IMR-90 (cell line): ENCODE measurements at regions not wholly inside any gene's neighbourhood (a gene's known extent, or its start where the extent isn't known, plus 50 kb on each side); places are given as distances from the start of the nearest gene placed in this dataset.

Source experiments
- ATAC-seq: fragments of 200-7000 bp; cut with Tn5 transposase; 2 replicates; pipeline ENCODE4 v1.9.1; 2020; ENCODE audit warnings: low read depth, mild to moderate bottlenecking, moderate library complexity
- BruUV-seq: library from RNA; stranded (reverse); fragments of 400-500 nt; replicated peaks from 2 replicates; lab custom pipeline; 2021; lab: Mats Ljungman, UMichigan
- CTCF ChIA-PET: fragments of 300-600 bp; formaldehyde crosslinking; extraction: SDS; loops from one replicate; lab custom pipeline; 2021; ENCODE audit warnings: antibody characterized with exemption; lab: Yijun Ruan, JAX
- POLR2A ChIA-PET: fragments of 300-600 bp; sonication (Branson Sonifier 250); formaldehyde crosslinking; loops from one replicate; lab custom pipeline; 2022; ENCODE audit warnings: antibody characterized with exemption; ENCODE audit not compliant: unreplicated experiment; lab: Charles Lee
- DNase-seq: peaks from one replicate; pipeline ENCODE4 v3.0.0; 2013
- H2AFZ ChIP-seq: replicated peaks from 2 replicates; pipeline ENCODE3; 2013; ENCODE audit warnings: low read length, mild to moderate bottlenecking; ENCODE audit not compliant: poor library complexity
- H2AK5ac ChIP-seq: 2 replicates; pipeline ENCODE4 v1.6.1; 2013; ENCODE audit warnings: low read depth, low read length, inconsistent platforms
- H2AK9ac ChIP-seq: replicated peaks from 2 replicates; pipeline ENCODE3; 2013; ENCODE audit warnings: mild to moderate bottlenecking, low read depth, low read length, moderate library complexity; ENCODE audit not compliant: poor library complexity
- H2BK120ac ChIP-seq: 2 replicates; pipeline ENCODE4 v1.6.1; 2013; ENCODE audit warnings: low read depth, low read length, inconsistent platforms
- H2BK15ac ChIP-seq: 3 replicates; pipeline ENCODE4 v1.6.1; 2013; ENCODE audit warnings: low read depth, low read length, inconsistent platforms
- H2BK20ac ChIP-seq: 2 replicates; pipeline ENCODE4 v1.6.1; 2013; ENCODE audit warnings: low read depth, mild to moderate bottlenecking, inconsistent platforms, low read length, moderate library complexity
- H2BK5ac ChIP-seq: 2 replicates; pipeline ENCODE4 v1.6.1; 2013; ENCODE audit warnings: mild to moderate bottlenecking, low read depth, low read length, inconsistent platforms; ENCODE audit not compliant: poor library complexity, severe bottlenecking
- H3K14ac ChIP-seq: replicated peaks from 2 replicates; pipeline ENCODE4 v1.6.1; 2013; ENCODE audit warnings: low read depth, low read length, inconsistent platforms
- H3K18ac ChIP-seq: 2 replicates; pipeline ENCODE4 v1.6.1; 2013; ENCODE audit warnings: low read depth, low read length, control low read depth
- H3K23ac ChIP-seq: 2 replicates; pipeline ENCODE4 v1.6.1; 2013; ENCODE audit warnings: low read depth, low read length, inconsistent platforms
- H3K27ac ChIP-seq: 2 replicates; pipeline ENCODE4 v1.5.1; 2013; ENCODE audit warnings: mild to moderate bottlenecking, control low read depth, low read length; ENCODE audit not compliant: insufficient read depth
- H3K27me3 ChIP-seq: 2 replicates; pipeline ENCODE4 v1.6.1; 2013; ENCODE audit warnings: low read length; ENCODE audit not compliant: control insufficient read depth, insufficient read depth
- H3K36me3 ChIP-seq: 2 replicates; pipeline ENCODE4 v1.6.1; 2013; ENCODE audit warnings: low read length, mixed read lengths; ENCODE audit not compliant: control insufficient read depth, insufficient read depth
- H3K4ac ChIP-seq: 2 replicates; pipeline ENCODE4 v1.6.1; 2013; ENCODE audit warnings: low read depth, low read length, inconsistent platforms
- H3K4me1 ChIP-seq: 2 replicates; pipeline ENCODE4 v1.6.1; 2013; ENCODE audit warnings: low read length, mixed read lengths; ENCODE audit not compliant: control insufficient read depth, insufficient read depth
- H3K4me2 ChIP-seq: 2 replicates; pipeline ENCODE4 v1.6.1; 2013; ENCODE audit warnings: low read depth, mild to moderate bottlenecking, control low read depth, low read length, moderate library complexity
- H3K4me3 ChIP-seq: 2 replicates; pipeline ENCODE4 v1.5.1; 2013; ENCODE audit warnings: low read depth, mild to moderate bottlenecking, control low read depth, low read length, moderate library complexity; ENCODE audit not compliant: insufficient read depth
- H3K56ac ChIP-seq: 2 replicates; pipeline ENCODE4 v1.6.1; 2013; ENCODE audit warnings: low read length, inconsistent platforms; ENCODE audit not compliant: insufficient read depth; ENCODE audit errors: extremely low read depth
- H3K79me1 ChIP-seq, 2 experiments: 2 replicates each; pipeline ENCODE4 v1.6.1; 2013; ENCODE audit warnings: low read length in 2 of 2, inconsistent platforms in 1 of 2, low read depth in 1 of 2
- H3K9ac ChIP-seq: 2 replicates; pipeline ENCODE4 v1.6.1; 2013; ENCODE audit warnings: low read depth, low read length, control low read depth
- H3K9me1 ChIP-seq: 2 replicates; pipeline ENCODE4 v1.6.1; 2013; ENCODE audit warnings: low read length, inconsistent platforms; ENCODE audit not compliant: insufficient read depth
- H3K9me3 ChIP-seq: 2 replicates; pipeline ENCODE4 v1.6.1; 2013; ENCODE audit warnings: low read length; ENCODE audit not compliant: control insufficient read depth, insufficient read depth
- H4K20me1 ChIP-seq: 2 replicates; pipeline ENCODE4 v1.6.1; 2013; ENCODE audit warnings: low read length, inconsistent platforms; ENCODE audit not compliant: insufficient read depth
- H4K5ac ChIP-seq: 2 replicates; pipeline ENCODE4 v1.6.1; 2013; ENCODE audit warnings: mild to moderate bottlenecking, low read depth, low read length, control low read depth
- H4K8ac ChIP-seq, 2 experiments: 2 replicates each; pipeline ENCODE4 v1.6.1; 2013; ENCODE audit warnings: low read depth in 2 of 2, low read length in 2 of 2, control low read depth in 1 of 2, inconsistent platforms in 1 of 2
- H4K91ac ChIP-seq: 2 replicates; pipeline ENCODE4 v1.6.1; 2013; ENCODE audit warnings: low read depth, low read length, inconsistent platforms; ENCODE audit not compliant: insufficient read depth
- BHLHE40 ChIP-seq: fragments of 150-350 bp; IDR thresholded peaks from 2 replicates; pipeline ENCODE4 v1.6.1; 2016; ENCODE audit warnings: mild to moderate bottlenecking, low read depth, low read length
- CEBPB ChIP-seq: IDR thresholded peaks from 2 replicates; pipeline ENCODE4 v1.6.1; 2012; ENCODE audit warnings: low read depth, low read length, improper control_type of control experiment
- CHD1 ChIP-seq: IDR thresholded peaks from 2 replicates; pipeline ENCODE4 v1.6.1; 2012; ENCODE audit warnings: low read depth, low read length, improper control_type of control experiment
- FOS ChIP-seq: fragments of 150-350 bp; IDR thresholded peaks from 2 replicates; pipeline ENCODE4 v1.6.1; 2016; ENCODE audit warnings: low read depth, low read length
- MAFK ChIP-seq: IDR thresholded peaks from 2 replicates; pipeline ENCODE4 v1.6.1; 2012; ENCODE audit warnings: low read depth, low read length, improper control_type of control experiment
- MAZ ChIP-seq: IDR thresholded peaks from 2 replicates; pipeline ENCODE4 v1.6.1; 2012; ENCODE audit warnings: low read depth, mild to moderate bottlenecking, low read length, improper control_type of control experiment, moderate library complexity, borderline replicate concordance
- MXI1 ChIP-seq: IDR thresholded peaks from 2 replicates; pipeline ENCODE4 v1.6.1; 2012; ENCODE audit warnings: low read depth, mild to moderate bottlenecking, low read length, moderate library complexity, borderline replicate concordance
- NFE2L2 ChIP-seq: fragments of 150-350 bp; IDR thresholded peaks from 2 replicates; pipeline ENCODE4 v1.6.1; 2016; ENCODE audit warnings: low read depth, mild to moderate bottlenecking, low read length
- POLR2A ChIP-seq: IDR thresholded peaks from 2 replicates; pipeline ENCODE4 v1.6.1; 2012; ENCODE audit warnings: mild to moderate bottlenecking, low read depth, low read length
- RAD21 ChIP-seq: IDR thresholded peaks from 2 replicates; pipeline ENCODE4 v1.6.1; 2012; ENCODE audit warnings: low read length, improper control_type of control experiment
- RCOR1 ChIP-seq: IDR thresholded peaks from 2 replicates; pipeline ENCODE4 v1.6.1; 2012; ENCODE audit warnings: mild to moderate bottlenecking, low read length, improper control_type of control experiment; ENCODE audit not compliant: insufficient replicate concordance
- RFX5 ChIP-seq: IDR thresholded peaks from 2 replicates; pipeline ENCODE4 v1.8.0; 2012; ENCODE audit warnings: low read depth, mild to moderate bottlenecking, low read length, moderate library complexity
- SMC3 ChIP-seq: fragments of 150-350 bp; IDR thresholded peaks from 2 replicates; pipeline ENCODE4 v1.6.1; 2016; ENCODE audit warnings: low read depth, mild to moderate bottlenecking, antibody characterized with exemption, low read length, moderate library complexity
- WGBS, 2 experiments: methylation state at CpG; one replicate each; pipeline versions ENCODE4 v1.1.5 to v1.1.7; 2013; ENCODE audit warnings: missing lambda C conversion rate in 2 of 2; ENCODE audit not compliant: insufficient read length in 1 of 2; ENCODE audit errors: extremely low coverage in 2 of 2; 5-methylcytosine and 5-hydroxymethylcytosine counted together
- dilution Hi-C: fragments of 300-500 bp; cut with HindIII; formaldehyde crosslinking; loops from one replicate; pipeline ENCODE4 v1.14.3; 2018; ENCODE audit warnings: low sequenced_read_pairs; ENCODE audit not compliant: unreplicated experiment
- in situ Hi-C: fragments of 300-500 bp; cut with MboI; formaldehyde crosslinking; loops from 3 replicates; pipeline ENCODE4 v1.14.3; 2019; ENCODE audit warnings: low sequenced_read_pairs, inconsistent platforms, mixed read lengths
- intact Hi-C: fragments of 100-400 bp; cut with micrococcal nuclease; formaldehyde crosslinking; loops from 2 replicates; pipeline ENCODE4 v1.10.0; 2022
- TF ChIP-seq, protein P1 (sequence below): fragments of 150-350 bp; IDR thresholded peaks from 2 replicates; pipeline ENCODE4 v1.6.1; 2016; ENCODE audit warnings: low read depth, mild to moderate bottlenecking, low read length, moderate library complexity, borderline replicate concordance
- TF ChIP-seq, protein P2 (sequence below): fragments of 150-350 bp; IDR thresholded peaks from 2 replicates; pipeline ENCODE4 v1.6.1; 2017; ENCODE audit warnings: mild to moderate bottlenecking, antibody characterized with exemption, low read length, low read depth

DNA sequence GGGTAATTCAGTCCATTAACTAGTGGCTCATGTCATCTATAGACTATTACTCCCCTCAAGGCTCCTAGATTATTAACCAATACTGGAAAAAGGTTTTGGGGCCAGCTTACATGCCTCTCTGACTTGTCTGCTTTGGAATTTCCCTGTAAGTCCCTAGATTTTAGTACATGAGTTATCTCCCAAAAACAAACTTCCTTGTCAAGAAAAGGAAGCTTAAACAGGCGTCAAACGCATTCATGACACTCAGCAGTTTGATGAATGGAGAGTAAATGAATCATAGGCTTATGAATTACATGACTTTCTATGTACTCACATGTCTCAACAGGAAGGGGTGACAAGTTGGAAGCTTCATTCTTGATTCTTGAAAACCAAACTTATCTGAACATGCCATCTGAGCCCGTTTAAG, 70.8 kb downstream of the BLID start:
- BruUV-seq = no TSS peak
- intact Hi-C loops (loop anchor here (10.0 kb wide), 1 partner anchor 460 kb away; no protein-coding TSS in a partner anchor), in situ Hi-C loops (no loop called here), dilution Hi-C loops (no loop called here)
- H2BK120ac ChIP-seq = peak overlapping the region; percentile 90
- peak overlapping the region; percentile 48; the same call in 1 of the 2 replicates for H3K27ac ChIP-seq
- H3K4me3 ChIP-seq = no peak overlapping the region
- peak overlapping the region; percentile 67; the same call in 1 of the 2 replicates for H3K4ac ChIP-seq
- peak overlapping the region; percentile 36; the same call in 1 of the 2 replicates for H3K9ac ChIP-seq
- H3K56ac ChIP-seq = peak overlapping the region; percentile 63; the same call in 1 of the 2 replicates
- peaks cover 6% of the 10 kb centered on the region for H3K9me1 ChIP-seq
- peak overlapping the region; percentile 89 for H2BK20ac ChIP-seq
- H2AK9ac ChIP-seq = no peak overlapping the region
- peaks cover 21% of the 10 kb centered on the region for H3K4me1 ChIP-seq
- no peaks in the 10 kb centered on the region for H3K9me3 ChIP-seq
- peak overlapping the region; percentile 96; the same call in 1 of the 2 replicates for H3K18ac ChIP-seq
- H2BK15ac ChIP-seq = no peak overlapping the region
- no peak overlapping the region for H2AFZ ChIP-seq
- POLR2A ChIA-PET = interaction anchor here (0.5 to 0.7 kb wide), 3 partner anchors 26 to 283 kb away, joined by 3 to 10 read pairs (median 3); no protein-coding TSS in a partner anchor
- H3K79me1 ChIP-seq = peaks cover 14 to 46% of the 10 kb centered on the region in 2 experiments
- H2AK5ac ChIP-seq = peak overlapping the region; percentile 49; the same call in 1 of the 2 replicates
- no peaks in the 10 kb centered on the region for H3K27me3 ChIP-seq
- H2BK5ac ChIP-seq = peak overlapping the region; percentile 83
- H3K23ac ChIP-seq = peak overlapping the region; percentile 68; the same call in 1 of the 2 replicates
- peak overlapping the region; percentile 84; the same call in 1 of the 2 replicates for H4K5ac ChIP-seq
- peak overlapping the region; percentile 71 for H4K91ac ChIP-seq
- peak overlapping the region; percentile 50; the same call in 1 of the 2 replicates for H3K4me2 ChIP-seq
- no peaks in the 10 kb centered on the region for H4K20me1 ChIP-seq
- peak; percentile 56 for ATAC-seq
- H4K8ac ChIP-seq = peak overlapping the region; percentile 78 to 96; a peak in 3 of 4 replicates
- peaks cover 4% of the 10 kb centered on the region; the same call in 1 of the 2 replicates for H3K36me3 ChIP-seq
- H3K14ac ChIP-seq = peak overlapping the region; percentile 35; the same call in 1 of the 2 replicates
- WGBS, 2 experiments = no CpG with 5 or more reads among the region's 3 CpGs
- peak; percentile 92 for DNase-seq
- CTCF ChIA-PET = interaction anchor here (1.5 kb wide), 1 partner anchor 390 kb away, joined by 5 read pairs; no protein-coding TSS in a partner anchor
- TF ChIP-seq CEBPB (peak; percentile 24; the same call in 1 of the 2 replicates), CHD1 (no peak), RAD21 (no peak; the same call in 1 of the 2 replicates), MXI1 (no peak), FOS (peak; percentile 77), MAFK (peak; percentile 55), MAZ (no peak), SMC3 (no peak), RCOR1 (no peak), NFE2L2 (no peak), POLR2A (no peak), RFX5 (no peak), BHLHE40 (no peak)
- TF ChIP-seq, protein P1, sequence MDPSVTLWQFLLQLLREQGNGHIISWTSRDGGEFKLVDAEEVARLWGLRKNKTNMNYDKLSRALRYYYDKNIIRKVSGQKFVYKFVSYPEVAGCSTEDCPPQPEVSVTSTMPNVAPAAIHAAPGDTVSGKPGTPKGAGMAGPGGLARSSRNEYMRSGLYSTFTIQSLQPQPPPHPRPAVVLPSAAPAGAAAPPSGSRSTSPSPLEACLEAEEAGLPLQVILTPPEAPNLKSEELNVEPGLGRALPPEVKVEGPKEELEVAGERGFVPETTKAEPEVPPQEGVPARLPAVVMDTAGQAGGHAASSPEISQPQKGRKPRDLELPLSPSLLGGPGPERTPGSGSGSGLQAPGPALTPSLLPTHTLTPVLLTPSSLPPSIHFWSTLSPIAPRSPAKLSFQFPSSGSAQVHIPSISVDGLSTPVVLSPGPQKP = no peak
- TF ChIP-seq, protein P2, sequence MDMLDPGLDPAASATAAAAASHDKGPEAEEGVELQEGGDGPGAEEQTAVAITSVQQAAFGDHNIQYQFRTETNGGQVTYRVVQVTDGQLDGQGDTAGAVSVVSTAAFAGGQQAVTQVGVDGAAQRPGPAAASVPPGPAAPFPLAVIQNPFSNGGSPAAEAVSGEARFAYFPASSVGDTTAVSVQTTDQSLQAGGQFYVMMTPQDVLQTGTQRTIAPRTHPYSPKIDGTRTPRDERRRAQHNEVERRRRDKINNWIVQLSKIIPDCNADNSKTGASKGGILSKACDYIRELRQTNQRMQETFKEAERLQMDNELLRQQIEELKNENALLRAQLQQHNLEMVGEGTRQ = no peak
